HG02798 (cell line): ENCODE measurements at regions not wholly inside any gene's neighbourhood (a gene's known extent, or its start where the extent isn't known, plus 50 kb on each side); places are given as distances from the start of the nearest gene placed in this dataset.
A peak's percentile ranks its signal among the peaks of the same experiment; 100 is the strongest.

Source experiments
- ATAC-seq: cut with Tn5 transposase; IDR thresholded peaks from one replicate; pipeline ENCODE4 v1.9.1; 2021; ENCODE audit warnings: mild to moderate bottlenecking; ENCODE audit not compliant: unreplicated experiment, poor library complexity

DNA sequence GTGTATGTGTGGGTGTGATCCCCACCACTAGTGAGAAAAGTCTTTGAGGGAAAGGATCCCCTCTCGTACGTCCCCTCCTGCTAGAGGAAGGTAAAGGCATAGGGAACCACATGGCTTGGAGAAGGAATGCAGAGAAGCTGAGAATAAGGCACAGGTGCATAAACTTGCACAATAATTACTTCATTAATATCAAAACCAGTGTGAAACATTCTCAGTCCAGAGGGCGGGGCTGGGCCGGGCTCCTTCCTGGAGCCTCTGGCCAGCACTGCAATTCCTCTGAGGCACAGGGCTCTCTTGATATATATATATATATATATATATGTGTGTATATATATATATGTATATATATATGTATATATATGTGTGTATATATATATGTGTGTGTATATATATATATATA lies 162.6 kb downstream of the TSEN15 start:
- no peak for ATAC-seq

DNA sequence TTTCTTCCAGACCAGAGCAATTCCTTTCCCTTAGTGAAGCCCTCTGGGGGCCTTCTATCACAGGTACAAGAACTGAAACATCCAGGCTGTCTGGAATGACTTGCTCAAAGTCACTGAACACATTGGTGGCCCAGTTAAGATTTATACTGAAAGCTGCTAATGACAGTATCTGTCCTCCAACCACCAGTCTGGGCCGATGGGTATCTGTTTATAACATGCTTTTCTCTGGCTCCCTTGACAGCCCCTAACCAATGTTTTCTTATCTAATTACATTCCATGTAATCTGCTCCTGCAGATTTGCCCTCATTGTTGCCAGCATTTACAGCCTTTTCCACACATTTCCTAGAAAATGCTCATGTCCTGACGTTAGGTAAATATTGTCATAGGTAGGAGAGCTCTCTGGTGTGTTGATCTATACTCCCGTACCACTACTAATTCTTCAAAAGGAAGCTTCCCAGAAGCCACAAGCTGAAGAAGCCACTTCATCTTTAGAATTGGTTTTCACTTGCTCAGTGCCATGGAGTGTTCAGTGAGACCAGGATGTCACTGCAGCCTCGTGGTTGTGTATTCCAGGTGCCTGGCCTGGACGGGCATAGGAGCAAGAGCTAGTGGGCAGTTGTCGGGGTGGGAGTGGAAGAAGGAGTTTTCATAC lies 163.9 kb downstream of the TSEN15 start:
- ATAC-seq, result no peak

DNA sequence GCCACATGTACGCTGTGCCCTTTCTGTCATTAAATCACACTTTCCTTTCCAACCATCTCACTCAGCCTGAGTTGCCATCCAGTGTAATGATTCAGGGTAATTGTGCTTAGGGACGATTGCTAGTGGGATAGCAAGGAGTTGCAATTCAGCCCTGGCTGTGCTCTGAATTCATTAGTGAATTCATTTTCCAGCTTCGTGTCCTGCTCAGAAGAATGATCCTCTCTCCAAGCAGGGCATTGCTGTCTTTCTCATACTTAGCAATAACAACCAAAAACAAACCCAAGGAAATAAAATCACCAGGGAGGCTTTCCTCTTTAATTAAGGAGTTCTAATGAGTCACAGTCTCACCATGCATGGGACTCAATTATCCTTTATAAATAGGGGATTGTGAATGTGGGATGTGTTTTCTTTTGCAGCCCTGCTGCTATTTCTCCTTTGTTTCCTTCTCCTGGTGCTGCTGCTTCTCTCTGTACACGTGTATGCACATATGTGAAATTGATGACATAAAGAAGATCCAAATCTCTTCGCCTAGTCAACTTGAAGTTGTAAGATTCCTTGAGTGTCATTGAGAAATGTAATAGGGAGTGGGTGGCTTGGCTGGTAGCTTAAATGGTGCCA lies 167.0 kb downstream of the TSEN15 start:
- ATAC-seq, result no peak

DNA sequence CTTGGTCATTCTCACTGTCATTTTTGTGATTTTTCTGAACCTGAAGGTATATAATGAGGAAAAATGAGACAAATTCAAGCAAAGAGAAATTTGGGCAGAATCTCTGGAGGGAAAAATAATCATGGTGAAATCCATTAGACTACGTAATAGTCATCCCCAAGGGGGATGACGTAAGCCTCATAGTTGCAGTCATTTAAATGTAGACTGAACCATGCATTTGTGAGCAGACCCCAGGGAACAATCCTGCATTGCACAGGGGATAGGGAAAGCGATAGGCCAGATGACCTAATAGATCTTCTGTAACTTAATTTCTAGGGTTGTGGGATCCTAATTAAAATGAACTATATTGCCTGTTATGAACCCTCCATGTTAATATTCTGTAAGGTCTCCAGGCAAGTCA lies 167.4 kb upstream of the C1orf21 start:
- no peak for ATAC-seq

DNA sequence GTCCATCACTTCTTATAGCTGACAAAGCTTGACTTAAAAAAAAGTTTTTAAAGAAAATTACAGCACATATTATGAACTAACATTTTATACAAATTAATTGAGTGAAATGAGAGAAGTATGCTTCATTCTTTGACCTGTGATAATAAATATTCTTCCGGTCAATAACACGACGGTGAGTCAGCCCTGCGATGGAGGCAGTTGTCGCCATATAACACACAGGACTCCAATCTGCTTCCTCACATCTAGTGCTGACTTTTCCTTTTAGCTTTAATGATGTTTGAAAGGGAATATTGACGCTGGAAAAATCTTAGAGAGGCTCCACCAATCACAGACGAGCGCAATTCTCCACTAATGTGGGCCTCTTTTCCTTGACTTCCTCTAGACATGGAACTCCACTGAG lies 166.9 kb upstream of the C1orf21 start:
- ATAC-seq, result no peak

DNA sequence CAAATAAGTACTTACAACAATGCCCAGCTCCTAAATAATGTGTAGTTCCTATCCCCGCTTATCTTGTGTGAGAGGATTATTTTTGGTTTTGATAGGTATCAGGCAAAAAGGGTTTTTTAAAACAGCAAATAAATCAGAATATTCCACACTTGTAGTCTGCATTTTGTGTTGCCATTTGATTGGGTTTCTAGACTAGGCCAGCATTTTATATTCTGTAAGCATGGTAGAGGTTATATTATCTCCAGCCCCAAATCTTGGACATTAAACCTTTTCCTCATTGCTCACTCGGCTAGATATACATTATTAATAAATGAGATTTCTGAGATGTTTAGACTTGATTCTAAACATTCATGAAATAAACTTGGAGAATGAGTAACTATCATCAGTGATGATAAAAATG lies 165.7 kb upstream of the C1orf21 start:
- no peak for ATAC-seq

DNA sequence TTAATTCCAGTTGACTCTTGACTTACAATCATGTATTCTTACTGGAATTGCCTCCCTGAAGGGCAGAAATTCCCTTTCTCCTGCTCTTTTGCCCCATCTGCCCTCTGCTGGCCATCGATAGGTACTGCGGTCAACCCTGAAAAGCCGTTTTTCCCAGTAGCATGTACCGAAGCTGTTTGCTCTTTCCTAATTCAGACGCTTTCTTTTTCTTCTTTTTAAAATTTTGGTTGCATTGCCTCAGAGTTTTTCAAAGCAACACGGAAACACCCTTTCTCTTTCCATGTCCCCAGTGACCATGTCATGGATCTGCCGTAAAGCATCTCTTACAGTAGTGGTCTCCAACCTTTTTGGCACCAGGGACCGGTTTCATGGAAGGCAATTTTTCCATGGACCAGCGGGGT lies 164.2 kb upstream of the C1orf21 start:
- ATAC-seq, result peak; percentile 41

DNA sequence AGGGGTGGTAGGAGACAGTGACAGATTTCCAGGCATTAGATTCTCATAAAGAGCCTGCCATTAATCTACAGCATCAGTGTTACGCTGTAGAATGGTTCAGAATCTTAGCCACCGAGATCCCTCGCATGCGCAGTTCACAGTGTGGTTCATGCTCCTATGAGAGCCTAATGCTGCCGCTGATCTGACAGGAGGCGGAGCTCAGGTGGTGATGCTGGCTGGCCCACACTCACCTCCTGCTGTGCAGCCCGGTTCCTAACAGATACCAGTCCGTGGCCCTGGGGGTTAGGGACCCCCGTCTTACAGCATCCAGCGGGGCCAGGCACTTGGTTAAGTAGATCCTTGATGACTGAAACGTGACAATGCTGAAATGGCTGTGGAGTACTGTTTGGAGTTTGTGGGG lies 163.6 kb upstream of the C1orf21 start:
- ATAC-seq, result no peak

DNA sequence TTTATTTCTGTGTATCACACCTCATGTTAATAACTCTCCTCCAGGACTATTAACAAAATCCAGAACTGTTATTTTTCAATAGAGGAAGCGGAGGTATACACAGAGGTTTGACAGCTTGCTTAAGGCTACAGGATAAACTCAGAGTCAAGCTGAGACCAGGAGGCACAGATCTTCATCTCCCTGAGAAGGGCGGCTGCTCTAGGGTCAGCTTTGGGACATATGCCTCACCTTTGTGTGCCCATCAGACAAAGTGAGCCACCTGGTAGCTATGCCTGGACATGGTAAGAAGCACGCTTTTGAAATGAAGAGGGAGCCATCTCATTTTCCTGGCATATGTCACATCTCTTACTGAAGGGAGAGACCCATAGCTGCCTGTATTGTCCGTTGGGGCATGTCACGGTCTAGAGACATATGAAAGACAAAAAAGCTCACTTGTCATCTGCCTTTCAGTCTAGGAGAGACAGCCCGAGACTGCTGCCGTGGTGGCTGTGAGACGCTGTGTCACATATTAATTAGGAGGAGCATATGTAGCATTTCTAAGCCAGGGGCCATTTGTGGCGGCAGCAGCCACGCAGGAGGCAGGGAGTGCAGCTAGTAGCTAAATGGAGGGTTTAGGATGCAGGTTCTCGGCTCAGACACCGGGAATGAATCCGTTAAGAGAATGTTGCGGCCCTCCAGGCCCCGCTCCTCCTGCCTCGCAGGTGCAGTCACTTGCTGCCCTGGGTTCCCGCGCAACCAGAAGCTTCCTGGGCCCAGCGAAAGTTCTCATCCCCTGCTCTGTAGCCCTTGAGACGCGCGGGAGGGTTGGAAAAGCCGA lies 161.3 kb upstream of the C1orf21 start:
- no peak for ATAC-seq

DNA sequence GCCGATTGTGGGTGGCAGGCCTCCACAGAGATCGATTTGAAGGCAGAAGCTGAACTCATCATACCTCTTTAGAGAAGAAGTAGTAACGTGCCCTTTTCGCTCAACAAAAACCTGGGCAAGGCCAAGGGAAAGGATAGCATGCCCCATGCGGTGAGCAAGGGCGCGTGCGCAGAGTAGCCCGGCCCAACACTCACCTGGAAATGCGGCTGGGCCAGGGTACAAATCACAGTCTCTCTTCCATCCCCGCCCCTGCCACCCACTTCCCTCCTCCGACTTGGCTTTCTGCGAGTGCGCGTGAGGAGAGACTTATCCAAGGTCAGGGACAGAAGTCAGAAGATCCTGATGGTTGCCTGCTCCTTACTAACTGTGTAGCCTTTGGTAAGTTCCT lies 160.7 kb upstream of the C1orf21 start:
- ATAC-seq, result no peak

DNA sequence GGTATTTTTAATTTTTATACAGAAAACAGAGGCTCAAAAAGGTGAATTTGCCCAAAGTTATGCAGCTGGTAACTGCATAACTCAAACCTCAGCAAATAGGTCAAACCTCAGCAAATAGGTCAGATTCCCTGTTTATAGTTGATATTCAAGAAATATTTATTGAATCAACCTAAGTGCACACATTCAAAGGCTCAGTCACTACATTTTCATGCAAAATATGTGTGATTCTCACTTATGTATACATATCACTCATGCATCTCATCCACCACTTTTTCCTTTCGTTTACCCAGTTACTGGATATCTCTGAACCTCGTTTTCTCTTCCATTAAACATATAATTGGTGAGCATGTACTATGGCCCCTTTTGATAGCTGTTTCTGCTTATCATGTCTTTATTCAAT lies 158.3 kb upstream of the C1orf21 start:
- ATAC-seq, result no peak

DNA sequence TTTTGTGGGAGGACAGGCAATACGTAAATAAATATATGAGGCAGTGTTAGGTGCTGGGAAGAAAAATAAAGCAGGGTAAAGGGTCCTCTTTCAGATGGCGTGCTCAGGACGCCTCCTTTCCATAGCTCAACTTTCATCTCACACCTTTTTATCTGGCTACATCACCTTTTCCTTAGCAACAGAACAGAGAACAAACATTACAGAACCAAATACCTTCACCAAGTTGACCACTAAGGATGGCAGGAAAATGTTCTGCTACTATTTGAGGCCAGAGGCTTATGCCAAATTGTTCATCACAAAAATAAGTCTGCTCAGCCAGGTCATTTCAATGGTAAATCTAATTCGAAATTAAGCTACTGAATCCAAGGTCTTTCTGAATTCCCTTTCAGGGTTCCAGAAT lies 149.2 kb upstream of the C1orf21 start:
- no peak for ATAC-seq

DNA sequence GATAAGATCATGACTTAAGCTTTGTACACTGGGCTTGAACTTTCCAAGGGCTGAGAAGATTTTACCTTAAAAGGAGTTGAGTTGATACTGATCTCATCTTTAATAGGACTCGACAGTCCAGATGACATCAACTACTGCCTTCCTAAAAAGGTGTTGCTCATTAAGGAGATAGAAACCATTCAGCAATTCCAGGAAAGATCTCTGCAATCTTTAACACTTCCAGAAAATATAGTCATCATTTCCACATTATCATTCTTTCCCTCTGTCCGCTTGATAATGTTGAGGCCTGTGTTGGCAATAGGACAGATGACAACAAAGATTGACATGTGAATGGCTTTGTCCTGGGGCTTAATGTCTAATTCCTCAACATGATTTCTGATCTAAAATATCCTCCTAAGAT lies 145.4 kb upstream of the C1orf21 start:
- no peak for ATAC-seq

DNA sequence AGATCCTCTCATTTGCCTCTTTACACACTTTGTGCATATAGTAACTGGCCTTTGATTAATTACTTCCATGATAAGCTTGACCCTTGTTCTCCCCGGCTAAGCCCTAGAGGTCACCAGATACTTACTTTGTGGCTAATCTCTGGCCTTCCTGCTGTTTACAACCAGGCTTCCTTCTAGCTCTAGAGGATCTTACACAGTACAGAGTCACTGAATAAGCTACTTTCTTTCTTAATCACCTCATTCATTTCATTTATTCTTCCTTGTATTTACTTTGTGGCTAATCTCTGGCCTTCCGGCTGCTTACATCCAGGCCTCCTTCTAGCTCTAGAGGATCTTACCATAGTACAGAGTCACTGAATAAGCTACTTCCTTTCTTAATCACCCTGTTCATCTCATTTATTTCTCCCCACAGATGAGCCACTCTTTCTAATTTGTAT lies 144.3 kb upstream of the C1orf21 start:
- no peak for ATAC-seq

DNA sequence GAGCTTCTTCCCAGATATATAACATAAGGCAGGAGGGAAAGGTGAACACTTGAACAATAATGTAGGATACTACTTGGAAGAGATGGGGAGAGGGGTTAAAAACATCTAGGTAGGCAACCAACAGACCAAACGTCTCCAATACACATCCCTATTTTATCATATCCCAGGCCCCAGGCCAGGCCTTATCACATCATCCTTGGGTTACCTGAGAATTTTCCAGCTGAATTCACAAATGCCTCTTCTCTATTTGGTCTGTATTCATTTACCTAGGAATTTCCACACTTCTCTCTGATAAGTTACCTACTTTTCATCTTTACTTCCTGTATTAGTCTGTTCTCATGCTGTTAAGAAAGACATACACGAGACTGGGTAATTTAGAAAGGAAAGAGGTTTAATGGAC lies 141.9 kb upstream of the C1orf21 start:
- no peak for ATAC-seq

DNA sequence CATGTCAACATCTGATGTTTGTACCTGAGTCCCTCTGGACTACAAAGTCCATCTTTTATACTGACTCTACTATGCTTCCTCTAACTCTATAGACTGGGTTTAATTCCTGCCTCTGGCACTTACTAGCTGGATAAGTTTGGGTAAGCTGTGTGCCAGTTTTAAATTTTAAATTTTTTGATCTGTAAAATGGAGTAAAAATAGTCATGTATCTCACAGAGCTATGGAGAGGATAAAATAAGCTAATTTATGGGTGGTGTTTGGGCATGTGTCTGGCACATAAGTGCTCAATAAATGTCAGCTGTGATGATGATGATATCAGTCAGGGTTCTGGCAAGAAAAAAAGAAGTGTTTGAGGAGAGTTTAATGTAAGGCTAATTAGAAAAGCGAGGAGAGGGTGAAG lies 139.2 kb upstream of the C1orf21 start:
- no peak for ATAC-seq

DNA sequence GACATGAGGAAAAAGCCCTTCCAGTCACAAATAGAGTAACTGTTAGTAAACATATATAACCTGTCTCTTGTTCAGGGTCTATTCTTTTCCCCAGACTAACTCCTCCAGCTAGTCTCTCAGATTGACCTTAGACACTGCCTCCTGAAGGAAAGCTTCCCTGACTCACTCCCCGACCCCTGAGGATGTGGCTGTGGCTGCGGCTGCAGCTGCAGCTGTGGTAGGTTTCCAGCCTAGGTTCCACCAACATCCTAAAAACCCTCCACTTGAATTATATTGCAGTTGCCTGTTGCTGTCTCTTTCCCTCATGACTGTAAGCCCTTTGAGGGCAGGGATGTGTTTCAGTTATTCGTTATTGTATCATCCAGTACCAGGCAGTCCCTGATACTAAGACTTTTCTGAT lies 132.9 kb upstream of the C1orf21 start:
- ATAC-seq, result no peak

DNA sequence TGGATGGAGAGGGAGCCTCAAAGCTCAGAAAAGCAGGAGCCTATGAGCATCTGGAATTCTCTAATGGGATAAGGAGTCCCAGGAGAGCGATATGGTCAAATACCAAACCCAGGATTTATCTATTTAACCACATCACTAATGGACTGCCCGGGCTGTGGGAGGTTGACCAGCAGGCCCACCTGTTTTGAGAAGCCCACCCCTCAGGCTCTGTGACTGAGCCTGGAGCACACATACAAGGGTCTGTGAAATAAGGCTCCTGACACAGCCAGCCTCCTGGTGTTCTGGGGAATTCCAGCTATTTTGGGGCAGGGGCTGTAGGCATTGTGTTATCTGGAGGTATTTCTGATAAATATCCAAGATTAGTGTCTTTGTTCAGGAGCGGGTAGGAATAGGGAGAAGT lies 132.0 kb upstream of the C1orf21 start:
- ATAC-seq, result no peak

DNA sequence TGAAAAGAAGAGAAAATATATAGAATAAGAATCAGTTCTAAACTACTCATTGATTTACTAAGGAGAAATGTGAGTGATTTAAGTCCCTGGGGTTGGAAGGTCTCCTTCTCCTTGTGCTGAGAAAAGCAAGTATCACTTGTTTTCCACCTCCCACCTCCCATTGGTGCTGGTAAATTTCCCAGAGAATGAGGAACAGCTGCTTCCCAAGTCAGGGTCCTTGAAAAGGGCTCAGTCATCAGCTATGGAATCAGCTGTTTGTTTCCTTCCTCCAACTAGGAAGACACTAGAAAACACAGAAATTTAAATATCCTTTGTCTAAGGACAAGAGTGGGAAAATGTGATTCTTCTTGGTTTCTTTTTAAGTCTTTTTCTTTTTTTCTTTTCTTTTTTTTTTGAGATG lies 131.3 kb upstream of the C1orf21 start:
- no peak for ATAC-seq

DNA sequence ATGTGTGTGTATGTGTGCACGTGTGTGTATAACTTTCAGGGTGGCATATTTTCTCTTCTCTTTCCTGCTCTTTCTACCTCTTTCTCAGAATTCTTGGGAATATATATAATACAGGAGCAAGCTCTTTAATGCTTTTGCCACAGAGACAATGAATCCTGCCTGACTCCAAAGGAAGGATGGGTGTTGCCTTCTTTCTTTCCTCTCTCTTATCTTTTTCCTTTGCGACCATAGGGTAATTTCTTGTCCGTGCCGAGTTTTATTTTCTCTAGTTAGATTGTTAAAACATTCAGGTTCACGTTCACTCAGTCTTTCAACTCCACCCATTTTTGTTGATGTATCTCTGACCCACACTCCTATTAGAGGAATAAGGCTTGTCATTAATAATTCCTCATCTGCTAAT lies 129.0 kb upstream of the C1orf21 start:
- no peak for ATAC-seq

DNA sequence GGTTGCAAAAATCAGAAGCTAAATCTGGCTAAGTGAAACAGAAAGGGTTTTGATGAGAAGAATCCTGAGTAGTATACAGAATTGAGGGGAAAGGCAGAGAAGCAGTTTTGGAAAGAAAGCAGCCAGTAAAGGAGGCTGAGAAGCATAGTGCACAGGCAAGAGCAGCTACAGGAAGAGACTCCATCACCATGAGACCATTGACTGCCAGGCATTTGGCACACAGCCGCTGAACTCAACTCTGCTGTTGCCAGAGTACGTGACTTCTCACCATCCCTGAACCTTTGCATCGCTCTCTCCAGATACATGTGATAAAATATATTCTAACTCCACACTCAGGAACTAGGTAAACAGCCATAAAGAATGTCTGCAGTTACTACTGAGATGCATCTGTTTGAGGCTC lies 128.3 kb upstream of the C1orf21 start:
- no peak for ATAC-seq

DNA sequence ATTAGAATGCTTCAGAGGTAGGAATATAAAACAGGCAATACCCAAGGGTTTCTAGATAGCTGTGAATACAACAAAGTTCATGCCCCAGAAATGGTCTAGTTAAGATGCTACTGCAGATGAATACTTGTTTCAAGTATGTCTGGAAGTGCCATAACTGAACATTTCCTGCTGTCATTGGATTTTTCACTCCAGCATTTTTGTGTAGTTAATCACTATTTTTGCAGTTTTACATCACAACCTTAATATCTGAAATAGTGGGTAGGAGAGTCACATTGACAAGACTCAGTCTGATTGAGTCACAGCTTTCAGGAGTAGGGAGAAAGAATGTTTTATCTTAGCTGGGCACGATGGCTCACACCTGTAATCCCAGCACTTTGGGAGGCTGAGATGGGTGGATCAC lies 126.4 kb upstream of the C1orf21 start:
- no peak for ATAC-seq
